GM10266 (cell line): ENCODE measurements at regions not wholly inside any gene's neighbourhood (a gene's known extent, or its start where the extent isn't known, plus 50 kb on each side); places are given as distances from the start of the nearest gene placed in this dataset.

Experiments used
- DNase-seq: peaks from one replicate; pipeline ENCODE4 v3.0.0; 2012; ENCODE audit errors: extremely low spot score
- TF ChIP-seq, protein P1 (sequence below): IDR thresholded peaks from 2 replicates; pipeline ENCODE4 v1.5.1; 2012; ENCODE audit warnings: mild to moderate bottlenecking, low read depth; ENCODE audit not compliant: control insufficient read depth, insufficient read depth; ENCODE audit errors: missing control alignments

GRCh38 chr6:147126618-147127022 is 77.6 kb upstream of the STXBP5 start:
- no peak for DNase-seq
- TF ChIP-seq, protein P1, sequence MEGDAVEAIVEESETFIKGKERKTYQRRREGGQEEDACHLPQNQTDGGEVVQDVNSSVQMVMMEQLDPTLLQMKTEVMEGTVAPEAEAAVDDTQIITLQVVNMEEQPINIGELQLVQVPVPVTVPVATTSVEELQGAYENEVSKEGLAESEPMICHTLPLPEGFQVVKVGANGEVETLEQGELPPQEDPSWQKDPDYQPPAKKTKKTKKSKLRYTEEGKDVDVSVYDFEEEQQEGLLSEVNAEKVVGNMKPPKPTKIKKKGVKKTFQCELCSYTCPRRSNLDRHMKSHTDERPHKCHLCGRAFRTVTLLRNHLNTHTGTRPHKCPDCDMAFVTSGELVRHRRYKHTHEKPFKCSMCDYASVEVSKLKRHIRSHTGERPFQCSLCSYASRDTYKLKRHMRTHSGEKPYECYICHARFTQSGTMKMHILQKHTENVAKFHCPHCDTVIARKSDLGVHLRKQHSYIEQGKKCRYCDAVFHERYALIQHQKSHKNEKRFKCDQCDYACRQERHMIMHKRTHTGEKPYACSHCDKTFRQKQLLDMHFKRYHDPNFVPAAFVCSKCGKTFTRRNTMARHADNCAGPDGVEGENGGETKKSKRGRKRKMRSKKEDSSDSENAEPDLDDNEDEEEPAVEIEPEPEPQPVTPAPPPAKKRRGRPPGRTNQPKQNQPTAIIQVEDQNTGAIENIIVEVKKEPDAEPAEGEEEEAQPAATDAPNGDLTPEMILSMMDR, result no peak

DNA sequence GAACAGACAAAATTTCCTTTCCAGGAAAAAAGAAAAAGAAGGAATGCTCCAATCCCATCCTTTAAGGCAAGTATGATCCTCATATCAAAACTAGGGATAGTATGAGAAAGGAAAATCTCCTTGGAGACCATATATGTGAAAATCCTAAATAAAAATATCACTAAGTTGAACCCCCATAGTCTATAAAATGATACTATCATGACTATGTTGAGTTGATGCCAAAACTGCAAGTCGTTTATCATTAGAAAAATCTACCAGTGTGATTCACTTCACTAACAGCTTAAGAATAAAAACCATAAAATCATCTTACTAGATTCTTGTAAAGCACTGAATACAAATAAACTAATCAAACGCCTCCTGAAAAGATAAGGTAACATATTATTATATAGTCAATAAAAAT is 76.6 kb upstream of the STXBP5 start:
- DNase-seq, result no peak
- TF ChIP-seq, protein P1, result no peak

- DNase-seq, result no peak
Observed at GRCh38 chr6:147128056-147128455, 76.2 kb upstream of the STXBP5 start.

DNA sequence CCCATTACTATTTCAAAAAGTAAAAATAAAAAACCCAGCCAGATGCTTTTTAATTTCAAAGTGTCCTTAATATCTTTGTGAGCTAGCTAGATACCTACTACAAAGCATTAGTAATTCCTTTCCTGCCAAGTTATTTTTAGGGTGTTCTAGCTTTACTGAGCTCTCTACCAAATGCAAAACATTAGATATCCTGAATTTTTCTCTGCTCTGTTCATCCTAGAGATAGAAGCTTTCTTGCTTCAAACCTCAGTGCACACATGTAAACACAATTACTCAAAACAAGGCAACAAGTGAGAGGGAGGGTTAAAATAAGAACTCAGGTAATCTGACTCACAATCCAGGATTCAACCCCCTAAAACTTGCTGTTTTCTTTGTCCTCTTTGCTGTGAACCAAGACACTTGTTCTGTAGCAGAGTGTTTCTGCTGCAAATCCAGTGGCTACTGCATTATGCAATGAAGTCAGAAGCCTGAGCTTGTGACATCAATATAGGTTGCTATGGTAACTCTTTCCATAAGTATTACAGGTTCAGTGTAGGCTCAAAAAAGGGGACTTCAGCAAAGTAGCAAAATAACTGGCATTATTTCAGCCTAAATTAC is 72.6 kb upstream of the STXBP5 start:
- TF ChIP-seq, protein P1, result no peak
- DNase-seq, result no peak

More at GRCh38 chr6:147128056-147128455, 76.2 kb upstream of the STXBP5 start:
- TF ChIP-seq, protein P1, result no peak

DNA sequence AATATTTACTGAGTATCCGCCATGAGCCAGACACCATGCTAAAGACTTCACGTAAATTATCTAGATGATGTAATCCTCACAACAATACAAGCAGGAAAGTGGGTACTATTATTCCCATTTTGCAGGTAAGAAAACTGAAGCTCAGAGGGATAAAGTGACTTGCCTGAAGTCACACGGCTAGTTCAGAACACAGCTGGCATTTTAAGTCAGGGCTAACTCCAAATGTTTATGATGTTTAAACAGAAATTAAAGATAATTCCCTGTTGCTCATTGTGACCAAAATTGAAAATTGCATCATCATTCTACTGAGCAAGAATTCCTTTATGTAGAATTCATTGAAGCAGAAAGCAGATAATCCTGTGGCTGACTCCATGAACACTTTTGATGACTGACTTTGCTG is 71.3 kb upstream of the STXBP5 start:
- TF ChIP-seq, protein P1, result no peak
- no peak for DNase-seq

DNA sequence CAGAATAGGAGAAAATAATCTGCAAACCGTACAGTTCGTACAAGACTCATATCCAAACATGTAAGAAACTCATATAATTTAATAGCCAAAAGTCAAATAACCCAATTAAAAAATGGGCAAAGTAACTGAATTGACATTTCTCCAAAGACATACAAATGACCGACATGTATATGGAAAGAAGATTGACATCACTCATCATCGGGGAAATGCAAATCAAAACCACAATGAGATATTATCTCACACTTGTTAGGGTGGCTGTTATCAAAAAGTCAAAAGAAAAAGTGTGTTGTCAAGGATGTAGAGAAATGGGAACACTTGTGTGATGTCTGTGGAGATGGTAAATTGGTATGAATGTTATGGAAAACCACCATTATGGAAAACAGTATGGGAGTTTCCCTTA is 70.5 kb upstream of the STXBP5 start:
- TF ChIP-seq, protein P1, result no peak
- no peak for DNase-seq

GRCh38 chr6:147135211-147135681 is 69.0 kb upstream of the STXBP5 start:
- TF ChIP-seq, protein P1, result no peak

More at GRCh38 chr6:147135211-147135681, 69.0 kb upstream of the STXBP5 start:
- no peak for DNase-seq
